ENCODE measurements at regions not wholly inside any gene's neighbourhood (a gene's known extent, or its start where the extent isn't known, plus 50 kb on each side); places are given as distances from the start of the nearest gene placed in this dataset.

DNA sequence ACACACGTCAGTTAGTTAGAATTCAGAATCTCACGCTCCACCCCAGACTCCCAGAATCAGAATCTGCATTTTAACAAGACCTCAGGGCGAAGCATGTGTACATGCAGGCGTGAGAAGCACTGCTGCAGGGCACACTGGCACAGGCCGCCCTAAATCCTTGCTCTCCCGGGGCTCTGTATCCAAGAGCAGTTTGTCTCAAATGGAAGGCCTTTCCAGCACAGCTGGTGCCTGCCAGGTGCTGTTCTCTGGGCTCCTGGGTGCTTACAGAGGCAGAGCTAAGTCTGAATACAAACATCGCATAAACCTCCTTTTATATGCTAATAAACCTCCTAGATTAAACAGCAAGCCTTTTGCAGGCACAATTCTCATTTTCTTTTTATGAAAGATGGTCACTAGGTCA lies 119.1 kb upstream of the CD93 start:
- no peak overlapping the region for H3K4me3 ChIP-seq
- H2AFZ ChIP-seq (ENCODE audit: low read depth, low read length), result peak overlapping the region; percentile 73
- CTCF ChIA-PET (ENCODE audit: low intra/inter-chr PET ratio), result no interaction called here
- intact Hi-C loops (cut with micrococcal nuclease) (no loop called here), in situ Hi-C loops (cut with MboI) (no loop called here)
- H3K36me3 ChIP-seq (ENCODE audit: control insufficient read depth, insufficient read depth, low read length), result no peaks in the 10 kb centered on the region
- WGBS (ENCODE audit: insufficient coverage, low coverage, missing lambda C conversion rate), result 83% methylated on average over 7 of the region's 7 CpGs
- FAIRE-seq (no peak), DNase-seq (ENCODE audit: extremely low read depth in 1 of 4, low spot score in 3 of 4) (no peak), ATAC-seq (no peak)
- no peaks in the 10 kb centered on the region for H3K27me3 ChIP-seq (ENCODE audit: control insufficient read depth in 2 of 2, insufficient read depth in 2 of 2, low read length in 2 of 2)
- no peak overlapping the region for H3K4me2 ChIP-seq (ENCODE audit: insufficient read depth, low read length)
- H3K79me2 ChIP-seq (ENCODE audit: control insufficient read depth, insufficient read depth, low read length), result no peaks in the 10 kb centered on the region
- H3K9me3 ChIP-seq (replicated peaks; ENCODE audit: control insufficient read depth, insufficient read depth, low read depth, low read length), result no peaks in the 10 kb centered on the region
- H3K9me1 ChIP-seq (ENCODE audit: control insufficient read depth, insufficient read depth, low read length), result no peaks in the 10 kb centered on the region
- no TSS peak for BruUV-seq (replicated peaks)
- peaks cover 9 to 21% of the 10 kb centered on the region in 2 experiments; a peak in 4 of 5 replicates for H3K4me1 ChIP-seq (replicated peaks in 1 of 2; ENCODE audit: control insufficient read depth in 2 of 2, insufficient read depth in 2 of 2, low read length in 2 of 2)
- no peak overlapping the region for H3K27ac ChIP-seq (ENCODE audit: extremely low read depth, low read depth, low read length)
- no peak overlapping the region for H3K9ac ChIP-seq (ENCODE audit: insufficient read depth in 1 of 2, low read depth in 2 of 2, low read length in 2 of 2)
- H4K20me1 ChIP-seq (replicated peaks; ENCODE audit: control insufficient read depth, insufficient read depth, low read length), result no peaks in the 10 kb centered on the region
- POLR2A ChIA-PET, result no interaction called here
- no peak for TF ChIP-seq E2F3 (CRISPR knock-in tag; IDR thresholded peaks at IDR 0.05)
- TF ChIP-seq TAF9B (IDR thresholded peaks at IDR 0.05; ENCODE audit: partially characterized antibody), result no peak
- no peak for TF ChIP-seq BRF1 (IDR thresholded peaks at IDR 0.05; ENCODE audit: borderline replicate concordance, extremely low read depth, insufficient read length)
- TF ChIP-seq U2AF2 (optimal IDR thresholded peaks at IDR 0.05; ENCODE audit: low read depth, low read length), result no peak
- TF ChIP-seq U2AF1 (optimal IDR thresholded peaks at IDR 0.05; ENCODE audit: low read depth, low read length), result no peak
- TF ChIP-seq, protein P1, sequence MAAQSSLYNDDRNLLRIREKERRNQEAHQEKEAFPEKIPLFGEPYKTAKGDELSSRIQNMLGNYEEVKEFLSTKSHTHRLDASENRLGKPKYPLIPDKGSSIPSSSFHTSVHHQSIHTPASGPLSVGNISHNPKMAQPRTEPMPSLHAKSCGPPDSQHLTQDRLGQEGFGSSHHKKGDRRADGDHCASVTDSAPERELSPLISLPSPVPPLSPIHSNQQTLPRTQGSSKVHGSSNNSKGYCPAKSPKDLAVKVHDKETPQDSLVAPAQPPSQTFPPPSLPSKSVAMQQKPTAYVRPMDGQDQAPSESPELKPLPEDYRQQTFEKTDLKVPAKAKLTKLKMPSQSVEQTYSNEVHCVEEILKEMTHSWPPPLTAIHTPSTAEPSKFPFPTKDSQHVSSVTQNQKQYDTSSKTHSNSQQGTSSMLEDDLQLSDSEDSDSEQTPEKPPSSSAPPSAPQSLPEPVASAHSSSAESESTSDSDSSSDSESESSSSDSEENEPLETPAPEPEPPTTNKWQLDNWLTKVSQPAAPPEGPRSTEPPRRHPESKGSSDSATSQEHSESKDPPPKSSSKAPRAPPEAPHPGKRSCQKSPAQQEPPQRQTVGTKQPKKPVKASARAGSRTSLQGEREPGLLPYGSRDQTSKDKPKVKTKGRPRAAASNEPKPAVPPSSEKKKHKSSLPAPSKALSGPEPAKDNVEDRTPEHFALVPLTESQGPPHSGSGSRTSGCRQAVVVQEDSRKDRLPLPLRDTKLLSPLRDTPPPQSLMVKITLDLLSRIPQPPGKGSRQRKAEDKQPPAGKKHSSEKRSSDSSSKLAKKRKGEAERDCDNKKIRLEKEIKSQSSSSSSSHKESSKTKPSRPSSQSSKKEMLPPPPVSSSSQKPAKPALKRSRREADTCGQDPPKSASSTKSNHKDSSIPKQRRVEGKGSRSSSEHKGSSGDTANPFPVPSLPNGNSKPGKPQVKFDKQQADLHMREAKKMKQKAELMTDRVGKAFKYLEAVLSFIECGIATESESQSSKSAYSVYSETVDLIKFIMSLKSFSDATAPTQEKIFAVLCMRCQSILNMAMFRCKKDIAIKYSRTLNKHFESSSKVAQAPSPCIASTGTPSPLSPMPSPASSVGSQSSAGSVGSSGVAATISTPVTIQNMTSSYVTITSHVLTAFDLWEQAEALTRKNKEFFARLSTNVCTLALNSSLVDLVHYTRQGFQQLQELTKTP (IDR thresholded peaks at IDR 0.05; ENCODE audit: low read depth in 1 of 2, partially characterized antibody in 2 of 2), result no peak
- TF ChIP-seq SRSF9 (IDR thresholded peaks at IDR 0.05; ENCODE audit: borderline replicate concordance, low read depth, low read length), result no peak
- no peak for TF ChIP-seq ZNF79 (CRISPR knock-in tag; IDR thresholded peaks at IDR 0.05; ENCODE audit: low read depth)
- TF ChIP-seq, protein P2, sequence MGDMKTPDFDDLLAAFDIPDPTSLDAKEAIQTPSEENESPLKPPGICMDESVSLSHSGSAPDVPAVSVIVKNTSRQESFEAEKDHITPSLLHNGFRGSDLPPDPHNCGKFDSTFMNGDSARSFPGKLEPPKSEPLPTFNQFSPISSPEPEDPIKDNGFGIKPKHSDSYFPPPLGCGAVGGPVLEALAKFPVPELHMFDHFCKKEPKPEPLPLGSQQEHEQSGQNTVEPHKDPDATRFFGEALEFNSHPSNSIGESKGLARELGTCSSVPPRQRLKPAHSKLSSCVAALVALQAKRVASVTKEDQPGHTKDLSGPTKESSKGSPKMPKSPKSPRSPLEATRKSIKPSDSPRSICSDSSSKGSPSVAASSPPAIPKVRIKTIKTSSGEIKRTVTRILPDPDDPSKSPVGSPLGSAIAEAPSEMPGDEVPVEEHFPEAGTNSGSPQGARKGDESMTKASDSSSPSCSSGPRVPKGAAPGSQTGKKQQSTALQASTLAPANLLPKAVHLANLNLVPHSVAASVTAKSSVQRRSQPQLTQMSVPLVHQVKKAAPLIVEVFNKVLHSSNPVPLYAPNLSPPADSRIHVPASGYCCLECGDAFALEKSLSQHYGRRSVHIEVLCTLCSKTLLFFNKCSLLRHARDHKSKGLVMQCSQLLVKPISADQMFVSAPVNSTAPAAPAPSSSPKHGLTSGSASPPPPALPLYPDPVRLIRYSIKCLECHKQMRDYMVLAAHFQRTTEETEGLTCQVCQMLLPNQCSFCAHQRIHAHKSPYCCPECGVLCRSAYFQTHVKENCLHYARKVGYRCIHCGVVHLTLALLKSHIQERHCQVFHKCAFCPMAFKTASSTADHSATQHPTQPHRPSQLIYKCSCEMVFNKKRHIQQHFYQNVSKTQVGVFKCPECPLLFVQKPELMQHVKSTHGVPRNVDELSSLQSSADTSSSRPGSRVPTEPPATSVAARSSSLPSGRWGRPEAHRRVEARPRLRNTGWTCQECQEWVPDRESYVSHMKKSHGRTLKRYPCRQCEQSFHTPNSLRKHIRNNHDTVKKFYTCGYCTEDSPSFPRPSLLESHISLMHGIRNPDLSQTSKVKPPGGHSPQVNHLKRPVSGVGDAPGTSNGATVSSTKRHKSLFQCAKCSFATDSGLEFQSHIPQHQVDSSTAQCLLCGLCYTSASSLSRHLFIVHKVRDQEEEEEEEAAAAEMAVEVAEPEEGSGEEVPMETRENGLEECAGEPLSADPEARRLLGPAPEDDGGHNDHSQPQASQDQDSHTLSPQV (IDR thresholded peaks at IDR 0.05), result no peak
- TF ChIP-seq TGIF2 (CRISPR knock-in tag; IDR thresholded peaks at IDR 0.05), result no peak
